ENCODE measurements at regions not wholly inside any gene's neighbourhood (a gene's known extent, or its start where the extent isn't known, plus 50 kb on each side); places are given as distances from the start of the nearest gene placed in this dataset.

- CTCF ChIA-PET, result no interaction called here
- no peak for DNase-seq (ENCODE audit: low spot score)
- peaks cover 41% of the 10 kb centered on the region for H3K9me3 Mint-ChIP-seq
- H3K4me3 Mint-ChIP-seq, result no peak overlapping the region
- TF ChIP-seq SMAD3 (CRISPR knock-in tag; IDR thresholded peaks at IDR 0.05; ENCODE audit: borderline replicate concordance) (no peak), ZNF396 (CRISPR knock-in tag; IDR thresholded peaks at IDR 0.05; ENCODE audit: borderline replicate concordance) (no peak), ZNF512 (CRISPR knock-in tag; IDR thresholded peaks at IDR 0.05; ENCODE audit: borderline replicate concordance) (no peak), AR (CRISPR knock-in tag; IDR thresholded peaks at IDR 0.05) (no peak), CTCF (IDR thresholded peaks at IDR 0.05) (no peak), TEAD4 (CRISPR knock-in tag; IDR thresholded peaks at IDR 0.05) (no peak), STAT6 (CRISPR knock-in tag; conservative IDR thresholded peaks at IDR 0.05; ENCODE audit: low read depth) (no peak), CBFB (CRISPR knock-in tag; IDR thresholded peaks at IDR 0.05; ENCODE audit: low read depth) (no peak), MLX (CRISPR knock-in tag; IDR thresholded peaks at IDR 0.05) (no peak), GTF2I (CRISPR knock-in tag; conservative IDR thresholded peaks at IDR 0.05) (no peak), SP1 (CRISPR knock-in tag; conservative IDR thresholded peaks at IDR 0.05) (no peak), JAZF1 (CRISPR knock-in tag; IDR thresholded peaks at IDR 0.05) (no peak), ERG (CRISPR knock-in tag; IDR thresholded peaks at IDR 0.05) (no peak), FOXJ3 (CRISPR knock-in tag; IDR thresholded peaks at IDR 0.05; ENCODE audit: borderline replicate concordance) (no peak), GRHL2 (CRISPR knock-in tag; IDR thresholded peaks at IDR 0.05; ENCODE audit: insufficient replicate concordance, severe bottlenecking) (no peak), CREB1 (CRISPR knock-in tag; IDR thresholded peaks at IDR 0.05) (no peak), FOXK1 (CRISPR knock-in tag; IDR thresholded peaks at IDR 0.05) (no peak), ZMAT4 (CRISPR knock-in tag; IDR thresholded peaks at IDR 0.05) (no peak)
- H3K27ac Mint-ChIP-seq, result no peak overlapping the region
- H3K27me3 Mint-ChIP-seq (ENCODE audit: low read depth), result no peaks in the 10 kb centered on the region
- H3K4me1 Mint-ChIP-seq, result no peaks in the 10 kb centered on the region
- ATAC-seq, result no peak
- POLR2A ChIA-PET, result no interaction called here
- H3K36me3 Mint-ChIP-seq, result peaks cover 15% of the 10 kb centered on the region
Observed at GRCh38 chrY:21138056-21138758, 372.9 kb upstream of the RBMY1B start.

Measured in WTC11 (cell line).